ENCODE measurements at regions not wholly inside any gene's neighbourhood (a gene's known extent, or its start where the extent isn't known, plus 50 kb on each side); places are given as distances from the start of the nearest gene placed in this dataset.
"Not testable (repeated sequence)": the region's sequence is repeated elsewhere in the genome, so short reads cannot be mapped to it uniquely, and the experiment has no call there.

- no peak overlapping the region for H3K4me3 ChIP-seq (ENCODE audit: low read length)
- no peak for TF ChIP-seq ZNF274 (IDR thresholded peaks at IDR 0.05; ENCODE audit: low read depth, low read length)
Observed at GRCh38 chr5:163880302-163880701, 374.9 kb downstream of the MAT2B start.

GRCh38 chr5:163885117-163885516 lies 379.7 kb downstream of the MAT2B start:
- no peak for TF ChIP-seq ZNF274 (IDR thresholded peaks at IDR 0.05; ENCODE audit: low read depth, low read length)
- H3K4me3 ChIP-seq (ENCODE audit: low read length), result no peak overlapping the region

- H3K4me3 ChIP-seq (ENCODE audit: low read length), result no peak overlapping the region
- TF ChIP-seq ZNF274 (IDR thresholded peaks at IDR 0.05; ENCODE audit: low read depth, low read length), result no peak
Observed at GRCh38 chr5:163887854-163888253, 382.4 kb downstream of the MAT2B start.

GRCh38 chr5:163888366-163888765 lies 382.9 kb downstream of the MAT2B start:
- no peak for TF ChIP-seq ZNF274 (IDR thresholded peaks at IDR 0.05; ENCODE audit: low read depth, low read length)
- no peak overlapping the region for H3K4me3 ChIP-seq (ENCODE audit: low read length)

GRCh38 chr5:163889369-163889768 lies 383.9 kb downstream of the MAT2B start:
- H3K4me3 ChIP-seq (ENCODE audit: low read length), result no peak overlapping the region
- no peak for TF ChIP-seq ZNF274 (IDR thresholded peaks at IDR 0.05; ENCODE audit: low read depth, low read length)

GRCh38 chr5:163890261-163890660 lies 384.8 kb downstream of the MAT2B start:
- no peak overlapping the region for H3K4me3 ChIP-seq (ENCODE audit: low read length)
- TF ChIP-seq ZNF274 (IDR thresholded peaks at IDR 0.05; ENCODE audit: low read depth, low read length), result no peak

- TF ChIP-seq ZNF274 (IDR thresholded peaks at IDR 0.05; ENCODE audit: low read depth, low read length), result no peak
- no peak overlapping the region for H3K4me3 ChIP-seq (ENCODE audit: low read length)
Observed at GRCh38 chr5:163893281-163893680, 387.9 kb downstream of the MAT2B start.

GRCh38 chr5:163894645-163895044 lies 389.2 kb downstream of the MAT2B start:
- TF ChIP-seq ZNF274 (IDR thresholded peaks at IDR 0.05; ENCODE audit: low read depth, low read length), result no peak
- no peak overlapping the region for H3K4me3 ChIP-seq (ENCODE audit: low read length)

GRCh38 chr5:163898873-163899272 lies 393.5 kb downstream of the MAT2B start:
- no peak for TF ChIP-seq ZNF274 (IDR thresholded peaks at IDR 0.05; ENCODE audit: low read depth, low read length)
- H3K4me3 ChIP-seq (ENCODE audit: low read length), result no peak overlapping the region

GRCh38 chr5:163907783-163908182 lies 402.4 kb downstream of the MAT2B start:
- not testable (repeated sequence) for H3K4me3 ChIP-seq (ENCODE audit: low read length)

GRCh38 chr5:163908253-163908652 lies 402.8 kb downstream of the MAT2B start:
- no peak for TF ChIP-seq ZNF274 (IDR thresholded peaks at IDR 0.05; ENCODE audit: low read depth, low read length)
- no peak overlapping the region for H3K4me3 ChIP-seq (ENCODE audit: low read length)

- no peak overlapping the region for H3K4me3 ChIP-seq (ENCODE audit: low read length)
- no peak for TF ChIP-seq ZNF274 (IDR thresholded peaks at IDR 0.05; ENCODE audit: low read depth, low read length)
Observed at GRCh38 chr5:163910226-163910625, 404.8 kb downstream of the MAT2B start.

- no peak for TF ChIP-seq ZNF274 (IDR thresholded peaks at IDR 0.05; ENCODE audit: low read depth, low read length)
- H3K4me3 ChIP-seq (ENCODE audit: low read length), result no peak overlapping the region
Observed at GRCh38 chr5:163912046-163912445, 406.6 kb downstream of the MAT2B start.

- no peak overlapping the region for H3K4me3 ChIP-seq (ENCODE audit: low read length)
- TF ChIP-seq ZNF274 (IDR thresholded peaks at IDR 0.05; ENCODE audit: low read depth, low read length), result no peak
Observed at GRCh38 chr5:163913548-163913947, 408.1 kb downstream of the MAT2B start.

- TF ChIP-seq ZNF274 (IDR thresholded peaks at IDR 0.05; ENCODE audit: low read depth, low read length), result no peak
- H3K4me3 ChIP-seq (ENCODE audit: low read length), result no peak overlapping the region
Observed at GRCh38 chr5:163914910-163915309, 409.5 kb downstream of the MAT2B start.

- H3K4me3 ChIP-seq (ENCODE audit: low read length), result no peak overlapping the region
- TF ChIP-seq ZNF274 (IDR thresholded peaks at IDR 0.05; ENCODE audit: low read depth, low read length), result no peak
Observed at GRCh38 chr5:163915481-163915961, 410.1 kb downstream of the MAT2B start.
